ENCODE measurements at regions not wholly inside any gene's neighbourhood (a gene's known extent, or its start where the extent isn't known, plus 50 kb on each side); places are given as distances from the start of the nearest gene placed in this dataset.

GRCh38 chr2:128958241-128958640 lies 639.6 kb upstream of the HS6ST1 start:
- TF ChIP-seq IRF2 (CRISPR knock-in tag; IDR thresholded peaks at IDR 0.05; ENCODE audit: borderline replicate concordance, low read depth) (no peak), NFYB (CRISPR knock-in tag; conservative IDR thresholded peaks at IDR 0.05; ENCODE audit: low read depth) (no peak), ZNF121 (CRISPR knock-in tag; IDR thresholded peaks at IDR 0.05) (no peak), ZBTB43 (CRISPR knock-in tag; IDR thresholded peaks at IDR 0.05) (no peak), CTCF (IDR thresholded peaks at IDR 0.05) (no peak), E2F1 (CRISPR knock-in tag; IDR thresholded peaks at IDR 0.05) (no peak), HMGXB4 (CRISPR knock-in tag; IDR thresholded peaks at IDR 0.05) (no peak), CREB1 (CRISPR knock-in tag; IDR thresholded peaks at IDR 0.05) (no peak), ELF4 (CRISPR knock-in tag; IDR thresholded peaks at IDR 0.05; ENCODE audit: low read depth) (no peak), SMAD3 (CRISPR knock-in tag; IDR thresholded peaks at IDR 0.05; ENCODE audit: borderline replicate concordance) (no peak), USF1 (CRISPR knock-in tag; IDR thresholded peaks at IDR 0.05) (no peak), AFF4 (CRISPR knock-in tag; IDR thresholded peaks at IDR 0.05; ENCODE audit: borderline replicate concordance) (no peak)
